ENCODE measurements at regions not wholly inside any gene's neighbourhood (a gene's known extent, or its start where the extent isn't known, plus 50 kb on each side); places are given as distances from the start of the nearest gene placed in this dataset.
"Not testable (repeated sequence)": the region's sequence is repeated elsewhere in the genome, so short reads cannot be mapped to it uniquely, and the experiment has no call there.

GRCh38 chr5:9789777-9790176 lies 159.6 kb upstream of the TAS2R1 start:
- no peak for DNase-seq (ENCODE audit: low read depth, low spot score)

DNA sequence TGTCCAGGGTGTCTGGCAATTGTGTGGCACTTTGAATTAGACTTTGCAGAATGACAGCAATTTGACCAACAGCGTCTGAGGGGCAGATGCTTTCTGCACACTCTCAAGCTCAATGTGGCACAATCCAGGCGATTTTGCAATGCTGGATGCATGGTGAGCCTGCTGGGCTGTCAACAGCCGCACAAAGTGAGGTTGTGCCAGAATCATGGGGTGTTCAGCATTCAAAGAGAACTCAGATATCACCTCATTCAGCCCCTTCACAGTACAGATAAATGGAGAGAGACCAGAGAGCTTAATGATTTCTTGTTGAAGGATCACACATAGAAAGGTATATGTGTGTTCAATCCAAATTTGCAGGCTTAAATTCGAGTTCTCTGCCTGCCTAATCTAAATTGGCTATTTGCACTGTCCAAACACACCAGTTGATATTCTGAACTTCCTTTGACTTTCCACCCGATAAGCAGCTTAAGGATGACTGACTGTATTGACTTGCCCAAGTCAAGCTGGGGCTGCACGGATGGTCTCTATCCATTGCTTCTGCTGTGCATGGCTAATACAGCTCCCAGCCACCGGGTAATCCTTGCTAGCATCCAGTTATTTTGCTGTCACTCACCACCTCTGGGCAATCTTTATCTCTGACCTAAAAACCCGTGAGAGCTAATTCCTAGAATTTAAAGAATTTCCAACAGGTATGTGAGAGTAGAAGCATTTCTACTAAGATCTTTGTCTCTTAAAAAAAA lies 157.9 kb upstream of the TAS2R1 start:
- no peak for DNase-seq (ENCODE audit: low read depth, low spot score)

GRCh38 chr5:9786380-9787360 lies 156.5 kb upstream of the TAS2R1 start:
- no peak for DNase-seq (ENCODE audit: low read depth, low spot score)

- no peak for DNase-seq (ENCODE audit: low read depth, low spot score)
Observed at GRCh38 chr5:9785751-9786150, 155.6 kb upstream of the TAS2R1 start.

- DNase-seq (ENCODE audit: low read depth, low spot score) = no peak
Observed at GRCh38 chr5:9784231-9784630, 154.1 kb upstream of the TAS2R1 start.

- DNase-seq (ENCODE audit: low read depth, low spot score) = peak; percentile 41
Observed at GRCh38 chr5:9782826-9783560, 152.8 kb upstream of the TAS2R1 start.

DNA sequence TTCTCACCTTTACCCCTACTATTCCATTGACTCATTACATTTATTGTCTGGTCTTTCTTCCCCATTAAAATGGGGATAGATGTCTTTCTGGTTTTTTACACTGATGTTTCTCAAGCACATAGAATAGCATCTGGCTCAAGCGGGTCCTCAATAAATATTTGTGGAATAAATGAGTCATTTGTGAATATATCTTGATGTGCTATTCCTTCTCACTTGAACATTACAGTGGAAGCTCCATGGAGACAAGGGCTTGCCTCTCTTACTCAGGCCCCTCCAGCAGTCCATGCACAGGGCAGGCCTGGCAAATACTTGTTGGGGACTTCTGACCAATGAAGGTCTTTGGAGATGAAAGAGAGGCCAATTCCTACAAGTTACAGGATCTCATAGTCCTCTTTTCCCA lies 151.7 kb upstream of the TAS2R1 start:
- no peak for DNase-seq (ENCODE audit: low read depth, low spot score)

DNA sequence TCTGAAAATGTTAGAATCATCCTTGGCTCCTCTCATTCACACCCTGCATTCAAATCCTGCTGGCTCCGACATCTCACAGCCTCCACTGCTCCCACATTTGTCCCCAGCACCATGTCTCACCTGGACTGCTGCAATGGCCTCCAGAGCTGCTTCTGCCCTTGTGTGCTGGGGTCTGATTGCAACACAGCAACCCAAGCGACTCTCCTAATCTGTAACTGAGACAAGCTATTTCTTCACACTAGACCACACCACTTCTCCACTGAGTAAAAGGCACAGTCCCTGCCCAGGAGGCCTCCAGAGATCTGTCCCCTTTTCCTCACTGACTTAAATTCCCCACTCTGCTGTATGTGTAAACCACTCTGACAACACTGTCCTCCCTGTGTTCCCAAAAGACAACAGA lies 151.1 kb upstream of the TAS2R1 start:
- no peak for DNase-seq (ENCODE audit: low read depth, low spot score)

GRCh38 chr5:9780501-9780900 lies 150.3 kb upstream of the TAS2R1 start:
- DNase-seq (ENCODE audit: low read depth, low spot score) = no peak

DNA sequence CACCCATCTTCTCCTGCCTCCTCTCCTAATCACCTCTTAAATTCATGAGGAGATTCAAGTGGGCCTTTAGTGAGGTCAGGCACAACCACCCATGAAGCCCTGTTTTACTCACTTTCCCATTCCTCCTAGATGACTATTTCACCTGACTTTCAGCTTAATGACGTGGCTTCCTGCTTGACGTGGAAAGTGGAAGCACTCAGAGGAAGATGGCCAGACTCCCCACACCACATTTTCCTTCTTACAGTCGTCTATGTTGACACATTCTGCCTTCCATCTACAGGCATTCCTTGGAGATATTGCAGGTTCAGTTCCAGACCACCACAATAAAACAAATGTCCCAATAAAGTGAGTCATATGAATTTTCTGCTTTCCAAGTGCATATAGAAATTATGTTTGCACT lies 146.4 kb upstream of the TAS2R1 start:
- DNase-seq (ENCODE audit: low read depth, low spot score) = no peak

DNA sequence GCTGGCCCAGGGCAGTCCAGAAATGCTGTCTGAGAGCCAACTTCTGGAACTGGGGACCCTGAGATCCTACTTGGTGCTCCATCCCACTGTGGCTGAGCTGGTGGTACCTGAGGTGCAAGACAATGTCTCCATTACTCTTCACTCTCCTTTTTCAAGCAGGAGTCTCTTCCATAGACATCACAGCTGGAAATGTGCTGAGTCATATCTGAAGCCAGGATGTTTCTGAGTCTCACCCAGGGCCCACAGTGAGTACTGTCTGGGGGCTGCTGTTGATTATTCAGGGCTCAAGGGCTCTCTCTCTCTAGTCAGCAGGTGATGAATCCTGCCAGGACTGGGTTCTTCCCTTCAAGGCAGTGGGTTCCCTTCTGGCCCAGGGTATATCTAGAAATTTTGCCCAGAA lies 145.2 kb upstream of the TAS2R1 start:
- DNase-seq (ENCODE audit: low read depth, low spot score) = no peak

DNA sequence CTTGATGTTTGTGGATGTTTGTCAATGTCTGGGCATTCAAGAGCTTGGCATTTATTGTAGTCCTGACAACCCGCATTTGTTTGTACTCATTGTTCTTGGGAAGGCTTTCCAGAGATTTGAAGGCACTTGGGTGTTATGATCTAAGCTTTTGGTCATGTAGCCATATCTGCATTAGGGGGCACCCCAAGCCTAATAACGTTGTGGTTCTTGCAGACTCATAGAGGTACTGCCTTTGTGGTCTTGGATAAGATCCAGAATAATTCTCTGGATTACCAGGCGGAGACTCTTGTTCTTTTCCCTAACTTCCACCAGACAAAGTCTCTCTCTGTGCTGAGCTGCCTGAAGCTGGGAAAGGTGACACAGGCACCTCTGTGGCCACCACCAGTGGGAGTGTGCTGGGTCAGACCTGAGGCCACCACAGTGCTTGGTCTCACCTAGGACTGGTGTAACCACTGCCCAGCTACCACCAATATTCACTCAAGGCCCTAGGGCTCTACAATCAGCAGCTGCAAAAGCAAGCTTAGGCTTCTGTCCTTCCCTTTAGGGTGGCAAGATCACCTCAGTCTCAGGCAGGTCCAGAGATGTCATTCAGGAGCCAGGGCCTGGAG lies 144.4 kb upstream of the TAS2R1 start:
- DNase-seq (ENCODE audit: low read depth, low spot score) = peak; percentile 15

DNA sequence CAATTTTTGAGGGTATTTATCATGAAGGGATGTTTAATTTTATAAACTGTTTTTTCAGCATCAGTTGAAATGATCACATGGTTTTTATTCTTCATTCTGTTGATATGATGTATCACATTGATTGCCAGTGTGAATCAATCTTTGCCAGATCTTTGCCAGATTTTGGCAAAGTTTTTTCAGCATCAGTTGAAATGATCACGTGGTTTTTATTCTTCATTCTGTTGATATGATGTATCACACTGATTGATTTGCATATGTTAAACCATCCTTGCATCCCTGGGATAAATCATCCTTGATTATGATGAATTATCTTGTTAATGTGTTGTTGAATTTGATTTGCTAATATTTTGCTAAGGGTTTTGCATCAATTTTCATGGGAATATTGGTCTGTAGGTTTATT lies 140.9 kb upstream of the TAS2R1 start:
- DNase-seq (ENCODE audit: low read depth, low spot score) = no peak

DNA sequence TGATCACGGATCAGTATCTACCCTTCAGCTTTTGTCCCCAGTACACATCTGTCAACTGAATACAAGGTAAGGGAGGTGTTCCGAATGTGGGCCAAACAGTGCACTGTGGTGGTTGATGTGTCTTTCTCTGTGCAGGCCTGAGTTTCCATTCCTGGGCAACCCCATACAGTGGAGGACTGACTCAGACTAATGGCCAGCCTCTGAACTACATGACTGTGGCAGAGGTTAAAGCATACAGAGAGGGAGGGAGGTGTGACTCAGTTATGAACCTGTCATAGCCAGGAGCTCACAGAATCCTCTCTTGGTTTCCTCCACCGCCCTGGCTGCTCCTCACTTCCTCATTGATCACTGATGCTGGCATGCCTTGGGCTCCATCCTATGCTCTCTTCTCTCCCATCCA lies 136.4 kb upstream of the TAS2R1 start:
- DNase-seq (ENCODE audit: low read depth, low spot score) = no peak

DNA sequence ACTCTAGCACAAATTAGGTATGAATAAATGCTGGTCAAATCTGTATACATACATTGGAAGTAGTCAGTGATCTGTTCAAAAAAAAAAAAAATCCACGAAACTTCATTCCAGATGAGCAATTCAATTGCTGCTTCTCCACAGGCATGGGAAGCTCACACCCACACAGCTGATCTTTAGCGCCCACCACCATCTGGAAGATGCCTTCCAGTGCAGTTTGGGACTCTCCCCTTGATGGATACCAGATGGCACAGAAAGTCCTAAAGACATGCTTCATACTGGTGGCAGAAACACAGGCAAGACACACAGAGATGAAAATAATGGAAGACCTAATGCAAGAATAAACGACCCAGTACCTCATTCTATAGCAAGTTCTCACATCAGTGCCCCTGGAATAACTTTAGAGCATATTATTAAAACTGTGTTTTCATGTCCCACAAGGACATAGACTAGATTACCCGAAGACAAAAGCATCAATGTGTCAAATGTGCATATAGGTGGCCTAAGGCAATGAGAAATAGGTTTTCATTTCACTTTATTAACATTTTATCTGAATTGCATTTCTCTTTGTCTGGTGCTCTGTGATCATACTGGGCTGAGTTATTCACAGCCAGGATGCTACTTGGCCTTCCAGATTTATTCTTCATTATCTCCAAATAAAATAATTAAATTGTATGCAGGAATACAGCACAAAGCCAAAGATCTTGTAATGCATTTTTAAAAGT lies 135.4 kb upstream of the TAS2R1 start:
- no peak for DNase-seq (ENCODE audit: low read depth, low spot score)

DNA sequence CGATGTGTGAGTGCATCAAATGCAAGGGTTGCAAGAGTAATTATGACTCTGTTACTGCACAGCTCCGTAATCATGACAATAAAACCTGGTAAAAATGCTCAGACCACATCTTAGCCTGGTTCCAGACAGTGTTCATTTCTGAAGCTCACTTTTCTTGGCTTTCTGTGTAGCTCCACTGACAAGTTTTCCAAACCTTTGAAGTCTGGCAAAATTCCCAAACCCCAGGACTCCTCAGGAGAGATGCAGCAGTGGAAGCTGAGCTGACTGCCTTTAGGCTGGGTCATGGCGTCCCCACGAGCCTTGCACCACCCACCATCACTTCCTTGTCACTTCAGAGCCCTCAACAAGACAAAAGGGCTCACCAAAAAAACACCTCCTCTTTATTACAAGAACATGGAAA lies 131.6 kb upstream of the TAS2R1 start:
- no peak for DNase-seq (ENCODE audit: low read depth, low spot score)

DNA sequence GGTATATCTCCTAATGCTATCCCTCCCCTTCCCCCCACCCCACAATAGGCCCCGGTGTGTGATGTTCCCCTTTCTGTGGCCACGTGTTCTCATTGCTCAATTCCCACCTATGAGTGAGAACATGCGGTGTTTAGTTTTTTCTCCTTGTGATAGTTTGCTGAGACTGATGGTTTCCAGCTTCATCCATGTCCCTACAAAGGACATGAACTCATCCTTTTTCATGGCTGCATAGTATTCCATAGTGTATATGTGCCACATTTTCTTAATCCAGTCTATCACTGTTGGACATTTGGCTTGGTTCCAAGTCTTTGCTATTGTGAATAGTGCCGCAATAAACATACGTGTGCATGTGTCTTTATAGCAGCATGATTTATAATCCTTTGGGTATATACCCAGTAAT lies 122.5 kb upstream of the TAS2R1 start:
- not testable (repeated sequence) for DNase-seq (ENCODE audit: low read depth, low spot score)

- DNase-seq (ENCODE audit: low read depth, low spot score) = no peak
Observed at GRCh38 chr5:9743507-9743906, 113.4 kb upstream of the TAS2R1 start.

DNA sequence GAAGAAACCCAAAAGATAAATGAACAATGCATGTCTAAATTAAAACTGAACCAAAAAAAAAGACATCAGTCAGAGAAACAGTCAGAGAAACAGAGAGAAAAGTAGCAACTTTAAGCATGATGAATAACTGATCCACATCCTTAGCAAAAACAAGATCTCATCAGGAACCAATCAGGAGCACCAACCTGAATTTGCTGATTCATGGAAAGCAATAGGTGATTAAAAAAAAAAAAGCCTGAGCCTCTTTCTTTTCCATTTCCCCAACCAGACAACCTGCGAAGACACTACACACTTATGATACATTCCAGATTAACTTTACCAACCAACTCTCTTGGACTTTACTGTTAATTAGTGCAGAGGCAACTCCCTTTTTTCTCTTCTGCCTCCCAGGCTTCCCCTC lies 112.7 kb upstream of the TAS2R1 start:
- DNase-seq (ENCODE audit: low read depth, low spot score) = no peak

GRCh38 chr5:9739135-9739534 lies 109.0 kb upstream of the TAS2R1 start:
- peak; percentile 12 for DNase-seq (ENCODE audit: low read depth, low spot score)

DNA sequence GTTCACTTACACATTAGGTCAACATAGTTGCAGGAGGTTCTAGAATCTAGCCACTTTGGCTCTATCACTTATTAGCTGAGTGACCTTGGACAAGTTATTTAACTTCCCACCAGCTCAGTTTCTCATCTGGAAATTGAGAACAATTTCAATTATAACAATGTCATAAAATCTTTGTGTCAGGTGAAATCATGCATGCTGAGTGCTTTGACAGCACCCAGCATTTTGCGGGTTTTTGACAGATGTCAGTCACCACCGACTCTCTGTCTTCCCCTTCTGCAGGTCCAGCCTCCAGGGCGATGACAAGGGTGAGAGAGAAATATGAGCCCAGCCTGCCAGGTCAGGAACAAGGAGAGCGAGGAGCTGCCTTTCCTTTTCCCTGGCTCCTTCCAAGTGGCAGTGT lies 107.1 kb upstream of the TAS2R1 start:
- no peak for DNase-seq (ENCODE audit: low read depth, low spot score)
